Endothelial cell of umbilical vein (primary cell): ENCODE measurements at regions not wholly inside any gene's neighbourhood (a gene's known extent, or its start where the extent isn't known, plus 50 kb on each side); places are given as distances from the start of the nearest gene placed in this dataset.
A peak's percentile ranks its signal among the peaks of the same experiment; 100 is the strongest.
"Not testable (repeated sequence)": the region's sequence is repeated elsewhere in the genome, so short reads cannot be mapped to it uniquely, and the experiment has no call there.

Source experiments
- BruUV-seq: library from RNA; stranded (reverse); fragments of 400-500 nt; replicated peaks from 2 replicates; lab custom pipeline; 2021; lab: Mats Ljungman, UMichigan
- CTCF ChIA-PET: fragments of 300-600, 350-600 bp; sonication (Branson Sonifier 250); formaldehyde crosslinking; loops from one replicate; lab custom pipeline; 2021; ENCODE audit warnings: antibody characterized with exemption, inconsistent platforms; lab: Charles Lee
- POLR2A ChIA-PET: fragments of 300-600, 350-600 bp; sonication (Branson Sonifier 250); formaldehyde crosslinking; loops from one replicate; lab custom pipeline; 2021; ENCODE audit warnings: antibody characterized with exemption, inconsistent platforms; lab: Charles Lee
- DNase-seq: peaks from one replicate; pipeline ENCODE4 v3.0.0-alpha.2; 2011; ENCODE audit warnings: low read depth, low spot score
- FAIRE-seq: peaks from 2 replicates; lab custom pipeline; 2011; peaks lifted over from hg19 to GRCh38; lab: Jason Lieb, UNC
- H2AFZ ChIP-seq: 2 replicates; pipeline ENCODE4 v1.6.0; 2012; ENCODE audit warnings: low read depth, low read length, control low read depth, inconsistent platforms
- H3K27ac ChIP-seq: 2 replicates; pipeline ENCODE4 v1.5.1; 2011; ENCODE audit warnings: low read depth, mild to moderate bottlenecking, control low read depth, low read length, moderate library complexity; ENCODE audit not compliant: insufficient read depth
- H3K27me3 ChIP-seq, 2 experiments: 2 replicates each; pipeline versions ENCODE4 v1.6.0 to v1.6.1; 2011; ENCODE audit warnings: low read length in 2 of 2, mixed read lengths in 1 of 2; ENCODE audit not compliant: control insufficient read depth in 2 of 2, insufficient read depth in 2 of 2
- H3K36me3 ChIP-seq, 2 experiments: 2 replicates in 1 of 2; 3 replicates in 1 of 2; pipeline ENCODE4 v1.5.1; 2011; ENCODE audit warnings: low read length in 2 of 2, mild to moderate bottlenecking in 1 of 2, moderate library complexity in 1 of 2; ENCODE audit not compliant: control insufficient read depth in 2 of 2, insufficient read depth in 2 of 2; ENCODE audit errors: extremely low read depth in 1 of 2
- H3K4me1 ChIP-seq: 3 replicates; pipeline ENCODE4 v1.5.1; 2011; ENCODE audit warnings: mild to moderate bottlenecking, low read length; ENCODE audit not compliant: control insufficient read depth, insufficient read depth; ENCODE audit errors: extremely low read depth
- H3K4me2 ChIP-seq: 2 replicates; pipeline ENCODE4 v1.6.1; 2011; ENCODE audit warnings: low read length, control low read depth, mixed read lengths; ENCODE audit not compliant: insufficient read depth
- H3K4me3 ChIP-seq, 3 experiments: fragments of 200-600 bp in 1 of 3; sonication (generic), shearing (Covaris generic) in 1 of 3; replicated peaks in 1 of 3; 2 replicates each; pipeline ENCODE4 v1.5.1; 2011 to 2016; ENCODE audit warnings: control low read depth in 3 of 3, low read length in 3 of 3, mild to moderate bottlenecking in 2 of 3, inconsistent platforms in 1 of 3, low read depth in 1 of 3, moderate library complexity in 1 of 3; ENCODE audit not compliant: insufficient read depth in 1 of 3
- H3K79me2 ChIP-seq: 2 replicates; pipeline ENCODE4 v1.6.0; 2012; ENCODE audit warnings: low read length, inconsistent platforms; ENCODE audit not compliant: control insufficient read depth, insufficient read depth
- H3K9ac ChIP-seq: replicated peaks from 2 replicates; pipeline ENCODE3; 2011; ENCODE audit warnings: low read length, control low read depth; ENCODE audit not compliant: insufficient read depth; ENCODE audit errors: extremely low read depth
- H3K9me1 ChIP-seq: replicated peaks from 3 replicates; pipeline ENCODE4 v1.6.0; 2011; ENCODE audit warnings: mild to moderate bottlenecking, low read length; ENCODE audit not compliant: control insufficient read depth, insufficient read depth; ENCODE audit errors: extremely low read depth
- H3K9me3 ChIP-seq: replicated peaks from 2 replicates; pipeline ENCODE4 v1.5.1; 2012; ENCODE audit warnings: low read length, inconsistent platforms; ENCODE audit not compliant: control insufficient read depth, insufficient read depth
- H4K20me1 ChIP-seq: replicated peaks from 2 replicates; pipeline ENCODE3; 2011; ENCODE audit warnings: mild to moderate bottlenecking, low read length; ENCODE audit not compliant: control insufficient read depth, insufficient read depth; ENCODE audit errors: extremely low read depth
- CTCF ChIP-seq, 2 donors: IDR thresholded peaks; 1 replicate in 1 of 2; 2 replicates in 1 of 2; pipeline ENCODE4 v1.5.1; 2011; ENCODE audit warnings: low read length in 2 of 2, mild to moderate bottlenecking in 2 of 2, moderate library complexity in 2 of 2, control low read depth in 1 of 2, inconsistent platforms in 1 of 2, low read depth in 1 of 2; ENCODE audit not compliant: insufficient read depth in 1 of 2; ENCODE audit errors: extremely low read depth in 1 of 2
- EZH2 ChIP-seq: IDR thresholded peaks from 2 replicates; pipeline ENCODE4 v1.6.1; 2012; ENCODE audit warnings: borderline replicate concordance, low read depth, mild to moderate bottlenecking, moderate library complexity, low read length, inconsistent platforms; ENCODE audit not compliant: severe bottlenecking
- FOS ChIP-seq: IDR thresholded peaks from 2 replicates; pipeline ENCODE4 v1.6.1; 2011; ENCODE audit warnings: mild to moderate bottlenecking, low read length, moderate library complexity, borderline replicate concordance; ENCODE audit not compliant: insufficient read depth
- GATA2 ChIP-seq: IDR thresholded peaks from 2 replicates; pipeline ENCODE4 v1.7.0; 2011; ENCODE audit warnings: low read depth, mild to moderate bottlenecking, moderate library complexity, mixed read lengths, low read length; ENCODE audit not compliant: insufficient read length, insufficient read depth
- JUN ChIP-seq: IDR thresholded peaks from 2 replicates; pipeline ENCODE4 v1.6.1; 2011; ENCODE audit warnings: borderline replicate concordance, low read depth; ENCODE audit not compliant: insufficient read length, insufficient read depth
- MAX ChIP-seq: IDR thresholded peaks from 2 replicates; pipeline ENCODE4 v1.6.1; 2011; ENCODE audit not compliant: insufficient read depth, insufficient read length
- MYC ChIP-seq: IDR thresholded peaks from one replicate; pipeline ENCODE4 v1.6.1; 2011; ENCODE audit warnings: mild to moderate bottlenecking, low read depth, low read length
- POLR2A ChIP-seq: IDR thresholded peaks from 2 replicates; pipeline ENCODE4 v1.6.1; 2012; ENCODE audit warnings: low read depth, mild to moderate bottlenecking, control low read depth, low read length
- POLR2AphosphoS5 ChIP-seq: IDR thresholded peaks from 2 replicates; pipeline ENCODE4 v1.6.1; 2012; ENCODE audit warnings: low read depth, mild to moderate bottlenecking, control low read depth, low read length, moderate library complexity; ENCODE audit not compliant: insufficient read depth
- dilution Hi-C: fragments of 300-500 bp; cut with MboI; formaldehyde crosslinking; loops from one replicate; pipeline ENCODE4 v1.15.0; 2019; ENCODE audit warnings: low sequenced_read_pairs; ENCODE audit not compliant: extremely low pct_ligation_motif_present
- intact Hi-C: fragments of 100-400 bp; cut with micrococcal nuclease; formaldehyde crosslinking; loops from one replicate; pipeline ENCODE4 v1.10.0; 2022

GRCh38 chr5:36552651-36553393 is 53.6 kb upstream of the SLC1A3 start:
- H4K20me1 ChIP-seq: no peaks in the 10 kb centered on the region
- H2AFZ ChIP-seq: no peak overlapping the region
- intact Hi-C loops: no loop called here
- no peak overlapping the region for H3K4me3 ChIP-seq
- CTCF ChIA-PET: no interaction called here
- FAIRE-seq: no peak
- H3K36me3 ChIP-seq: no peaks in the 10 kb centered on the region
- TF ChIP-seq FOS (no peak), GATA2 (no peak), JUN (no peak), EZH2 (no peak), MAX (no peak), CTCF (IDR thresholded peaks at IDR 0.05; ENCODE audit: extremely low read depth in 1 of 2, insufficient read depth in 1 of 2, low read depth in 1 of 2, low read length in 2 of 2) (no peak), MYC (no peak), POLR2A (no peak), POLR2AphosphoS5 (no peak)
- no peak overlapping the region for H3K4me2 ChIP-seq
- POLR2A ChIA-PET: no interaction called here
- DNase-seq: peak; percentile 2
- no peaks in the 10 kb centered on the region for H3K4me1 ChIP-seq
- no peaks in the 10 kb centered on the region for H3K79me2 ChIP-seq
- no TSS peak for BruUV-seq
- H3K9me1 ChIP-seq: no peaks in the 10 kb centered on the region
- H3K27ac ChIP-seq: no peak overlapping the region
- no peaks in the 10 kb centered on the region for H3K27me3 ChIP-seq
- dilution Hi-C loops: no loop called here
- H3K9ac ChIP-seq: no peak overlapping the region
- H3K9me3 ChIP-seq: no peaks in the 10 kb centered on the region

GRCh38 chr5:36555035-36555434 is 51.4 kb upstream of the SLC1A3 start:
- POLR2A ChIA-PET, intact Hi-C loops, H3K36me3 ChIP-seq, H3K9me3 ChIP-seq, BruUV-seq, H2AFZ ChIP-seq, H3K9me1 ChIP-seq, H3K4me2 ChIP-seq, FAIRE-seq, H3K79me2 ChIP-seq, DNase-seq, dilution Hi-C loops, H3K27me3 ChIP-seq, H3K4me3 ChIP-seq, H3K4me1 ChIP-seq, H4K20me1 ChIP-seq, H3K27ac ChIP-seq, H3K9ac ChIP-seq: not testable (repeated sequence)
- CTCF ChIA-PET: interaction anchor here (1.0 kb wide), 1 partner anchor 141 kb away, joined by 3 read pairs; no protein-coding TSS in a partner anchor
